CD8-positive, alpha-beta memory T cell (primary cell): ENCODE measurements at regions not wholly inside any gene's neighbourhood (a gene's known extent, or its start where the extent isn't known, plus 50 kb on each side); places are given as distances from the start of the nearest gene placed in this dataset.

Source experiments
- CTCF ChIA-PET: fragments of 350-600 bp; sonication (Branson Sonifier 250); formaldehyde crosslinking; loops from one replicate; lab custom pipeline; 2021; ENCODE audit warnings: antibody characterized with exemption; lab: Charles Lee
- POLR2A ChIA-PET: fragments of 350-600 bp; sonication (Branson Sonifier 250); formaldehyde crosslinking; loops from one replicate; lab custom pipeline; 2021; ENCODE audit warnings: antibody characterized with exemption; lab: Charles Lee
- DNase-seq, 5 donors: peaks; one replicate each; pipeline versions ENCODE4 v3.0.0 to v3.0.0-alpha.2; 2020 to 2022; ENCODE audit warnings: mixed read lengths in 1 of 5
- H3K27ac ChIP-seq: one replicate; pipeline ENCODE4 v1.7.0; 2013; ENCODE audit warnings: low read depth, mild to moderate bottlenecking, low read length, moderate library complexity
- H3K27me3 ChIP-seq: 2 replicates; pipeline ENCODE4 v1.7.0; 2013; ENCODE audit warnings: low read length, mild to moderate bottlenecking; ENCODE audit not compliant: insufficient read depth, poor library complexity, severe bottlenecking
- H3K36me3 ChIP-seq: 2 replicates; pipeline ENCODE4 v1.7.0; 2013; ENCODE audit warnings: mild to moderate bottlenecking, low read length, moderate library complexity; ENCODE audit not compliant: insufficient read depth
- H3K4me1 ChIP-seq: 2 replicates; pipeline ENCODE4 v1.7.0; 2013; ENCODE audit warnings: mild to moderate bottlenecking, low read length, moderate library complexity; ENCODE audit not compliant: insufficient read depth
- H3K4me3 ChIP-seq: 2 replicates; pipeline ENCODE4 v1.7.0; 2013; ENCODE audit warnings: mild to moderate bottlenecking, low read length
- H3K9me3 ChIP-seq: 2 replicates; pipeline ENCODE4 v1.7.0; 2013; ENCODE audit warnings: mild to moderate bottlenecking, low read length
- H3K27ac Mint-ChIP-seq, 8 donors: one replicate each; pipeline ENCODE4 v1.8.0; 2020 to 2021; ENCODE audit warnings: mixed read lengths in 8 of 8, mild to moderate bottlenecking in 6 of 8, inconsistent platforms in 3 of 8, moderate library complexity in 3 of 8
- H3K27me3 Mint-ChIP-seq, 2 donors: one replicate each; pipeline ENCODE4 v1.8.0; 2020 to 2021; ENCODE audit warnings: mixed read lengths in 2 of 2, mild to moderate bottlenecking in 1 of 2, moderate library complexity in 1 of 2
- H3K36me3 Mint-ChIP-seq, 3 donors: one replicate each; pipeline ENCODE4 v1.8.0; 2020 to 2021; ENCODE audit warnings: mixed read lengths in 3 of 3, inconsistent platforms in 1 of 3, mild to moderate bottlenecking in 1 of 3
- H3K4me1 Mint-ChIP-seq, 3 donors: one replicate each; pipeline ENCODE4 v1.8.0; 2020 to 2021; ENCODE audit warnings: mixed read lengths in 3 of 3, inconsistent platforms in 1 of 3, mild to moderate bottlenecking in 1 of 3
- H3K4me3 Mint-ChIP-seq, 7 donors: one replicate each; pipeline ENCODE4 v1.8.0; 2020 to 2021; ENCODE audit warnings: mixed read lengths in 7 of 7, mild to moderate bottlenecking in 6 of 7, moderate library complexity in 4 of 7, inconsistent platforms in 2 of 7
- H3K9me3 Mint-ChIP-seq, 5 donors: one replicate each; pipeline ENCODE4 v1.8.0; 2020 to 2022; ENCODE audit warnings: mixed read lengths in 5 of 5, mild to moderate bottlenecking in 3 of 5, moderate library complexity in 2 of 5, inconsistent platforms in 1 of 5

GRCh38 chr14:84671776-84672175, 858.2 kb upstream of the FLRT2 start:
- Mint-ChIP-seq H3K4me1 (no peaks in the 10 kb centered on the region), H3K9me3 (peaks cover 2 to 24% (median 8%) of the 10 kb centered on the region in 5 donors), H3K36me3 (no peaks in the 10 kb centered on the region), H3K4me3 (no peak overlapping the region), H3K27ac (no peak overlapping the region), H3K27me3 (no peaks in the 10 kb centered on the region)
- Histone ChIP-seq H3K4me1 (no peaks in the 10 kb centered on the region), H3K36me3 (no peaks in the 10 kb centered on the region), H3K9me3 (no peaks in the 10 kb centered on the region), H3K27ac (no peak overlapping the region), H3K27me3 (no peaks in the 10 kb centered on the region), H3K4me3 (no peak overlapping the region)
- CTCF ChIA-PET: no interaction called here
- no peak for DNase-seq
- POLR2A ChIA-PET: no interaction called here

- Histone ChIP-seq H3K27ac (no peak overlapping the region), H3K9me3 (no peaks in the 10 kb centered on the region), H3K4me1 (no peaks in the 10 kb centered on the region), H3K4me3 (no peak overlapping the region), H3K36me3 (no peaks in the 10 kb centered on the region), H3K27me3 (no peaks in the 10 kb centered on the region)
- no peak for DNase-seq
- no peaks in the 10 kb centered on the region for H3K4me1 Mint-ChIP-seq
- no peaks in the 10 kb centered on the region for H3K36me3 Mint-ChIP-seq
- POLR2A ChIA-PET: no interaction called here
- H3K4me3 Mint-ChIP-seq: no peak overlapping the region
- H3K9me3 Mint-ChIP-seq: peaks cover 3 to 17% (median 8%) of the 10 kb centered on the region in 5 donors
- CTCF ChIA-PET: no interaction called here
- no peak overlapping the region for H3K27ac Mint-ChIP-seq
- H3K27me3 Mint-ChIP-seq: no peaks in the 10 kb centered on the region
These were observed 855.3 kb upstream of the FLRT2 start for GRCh38 chr14:84674636-84675035.

GRCh38 chr14:84686550-84686949, 843.4 kb upstream of the FLRT2 start:
- Histone ChIP-seq H3K4me1 (no peaks in the 10 kb centered on the region), H3K27me3 (no peaks in the 10 kb centered on the region), H3K4me3 (no peak overlapping the region), H3K36me3 (no peaks in the 10 kb centered on the region), H3K9me3 (no peaks in the 10 kb centered on the region), H3K27ac (no peak overlapping the region)
- no peak overlapping the region for H3K4me3 Mint-ChIP-seq
- no peak overlapping the region for H3K27ac Mint-ChIP-seq
- H3K27me3 Mint-ChIP-seq: peaks cover 0 to 2% of the 10 kb centered on the region in 2 donors
- H3K36me3 Mint-ChIP-seq: no peaks in the 10 kb centered on the region
- H3K4me1 Mint-ChIP-seq: no peaks in the 10 kb centered on the region
- POLR2A ChIA-PET: no interaction called here
- peaks cover 0 to 35% (median 12%) of the 10 kb centered on the region in 5 donors for H3K9me3 Mint-ChIP-seq
- DNase-seq: no peak
- CTCF ChIA-PET: no interaction called here

- ChIA-PET POLR2A (no interaction called here), CTCF (no interaction called here)
- H3K4me3 ChIP-seq: no peak overlapping the region
- no peak overlapping the region for H3K27ac Mint-ChIP-seq
- H3K4me3 Mint-ChIP-seq: no peak overlapping the region
- no peak overlapping the region for H3K27ac ChIP-seq
- no peaks in the 10 kb centered on the region for H3K36me3 ChIP-seq
- H3K4me1 ChIP-seq: no peaks in the 10 kb centered on the region
- no peaks in the 10 kb centered on the region for H3K27me3 ChIP-seq
- peaks cover 0 to 2% of the 10 kb centered on the region in 2 donors for H3K27me3 Mint-ChIP-seq
- no peaks in the 10 kb centered on the region for H3K36me3 Mint-ChIP-seq
- no peak for DNase-seq
- H3K4me1 Mint-ChIP-seq: no peaks in the 10 kb centered on the region
- H3K9me3 Mint-ChIP-seq: peaks cover 0 to 19% (median 9%) of the 10 kb centered on the region in 5 donors
- no peaks in the 10 kb centered on the region for H3K9me3 ChIP-seq
These were observed 841.5 kb upstream of the FLRT2 start for GRCh38 chr14:84688297-84689025.

- Mint-ChIP-seq H3K36me3 (no peaks in the 10 kb centered on the region), H3K9me3 (peaks cover 3 to 36% (median 7%) of the 10 kb centered on the region in 5 donors), H3K27ac (no peak overlapping the region), H3K4me3 (no peak overlapping the region), H3K4me1 (no peaks in the 10 kb centered on the region), H3K27me3 (no peaks in the 10 kb centered on the region)
- Histone ChIP-seq H3K4me3 (no peak overlapping the region), H3K4me1 (no peaks in the 10 kb centered on the region), H3K9me3 (no peaks in the 10 kb centered on the region), H3K36me3 (no peaks in the 10 kb centered on the region), H3K27ac (no peak overlapping the region), H3K27me3 (no peaks in the 10 kb centered on the region)
- ChIA-PET POLR2A (no interaction called here), CTCF (no interaction called here)
- no peak for DNase-seq
These were observed 835.8 kb upstream of the FLRT2 start for GRCh38 chr14:84694161-84694560.

GRCh38 chr14:84704601-84705000, 825.3 kb upstream of the FLRT2 start:
- H3K27ac ChIP-seq: no peak overlapping the region
- DNase-seq: no peak
- no peaks in the 10 kb centered on the region for H3K9me3 ChIP-seq
- Mint-ChIP-seq H3K36me3 (no peaks in the 10 kb centered on the region), H3K4me1 (no peaks in the 10 kb centered on the region), H3K27ac (no peak overlapping the region), H3K9me3 (peaks cover 5 to 37% (median 8%) of the 10 kb centered on the region in 5 donors), H3K4me3 (no peak overlapping the region), H3K27me3 (no peaks in the 10 kb centered on the region)
- ChIA-PET CTCF (no interaction called here), POLR2A (no interaction called here)
- no peak overlapping the region for H3K4me3 ChIP-seq
- H3K4me1 ChIP-seq: no peaks in the 10 kb centered on the region
- H3K36me3 ChIP-seq: no peaks in the 10 kb centered on the region
- no peaks in the 10 kb centered on the region for H3K27me3 ChIP-seq

- no peaks in the 10 kb centered on the region for H3K36me3 Mint-ChIP-seq
- H3K27me3 Mint-ChIP-seq: no peaks in the 10 kb centered on the region
- Histone ChIP-seq H3K4me1 (no peaks in the 10 kb centered on the region), H3K4me3 (no peak overlapping the region), H3K9me3 (no peaks in the 10 kb centered on the region), H3K27ac (no peak overlapping the region), H3K36me3 (no peaks in the 10 kb centered on the region), H3K27me3 (no peaks in the 10 kb centered on the region)
- no peak for DNase-seq
- no peak overlapping the region for H3K4me3 Mint-ChIP-seq
- H3K27ac Mint-ChIP-seq: no peak overlapping the region
- no peaks in the 10 kb centered on the region for H3K4me1 Mint-ChIP-seq
- CTCF ChIA-PET: no interaction called here
- POLR2A ChIA-PET: no interaction called here
- peaks cover 3 to 37% (median 6%) of the 10 kb centered on the region in 5 donors for H3K9me3 Mint-ChIP-seq
These were observed 822.1 kb upstream of the FLRT2 start for GRCh38 chr14:84707830-84708229.

- H3K4me3 Mint-ChIP-seq: no peak overlapping the region
- POLR2A ChIA-PET: no interaction called here
These were observed 821.1 kb upstream of the FLRT2 start for GRCh38 chr14:84708865-84709264.

More at GRCh38 chr14:84708865-84709264, 821.1 kb upstream of the FLRT2 start:
- H3K27ac Mint-ChIP-seq: no peak overlapping the region
- Histone ChIP-seq H3K9me3 (no peaks in the 10 kb centered on the region), H3K4me3 (no peak overlapping the region), H3K27me3 (no peaks in the 10 kb centered on the region), H3K4me1 (no peaks in the 10 kb centered on the region), H3K36me3 (no peaks in the 10 kb centered on the region), H3K27ac (no peak overlapping the region)
- no peak for DNase-seq
- H3K9me3 Mint-ChIP-seq: peaks cover 2 to 35% (median 5%) of the 10 kb centered on the region in 5 donors
- H3K27me3 Mint-ChIP-seq: no peaks in the 10 kb centered on the region
- H3K4me1 Mint-ChIP-seq: no peaks in the 10 kb centered on the region
- no peaks in the 10 kb centered on the region for H3K36me3 Mint-ChIP-seq
- CTCF ChIA-PET: no interaction called here
